AG09319 (cell line): ENCODE measurements at regions not wholly inside any gene's neighbourhood (a gene's known extent, or its start where the extent isn't known, plus 50 kb on each side); places are given as distances from the start of the nearest gene placed in this dataset.

ENCODE experiments used
- DNase-seq: peaks from one replicate; pipeline ENCODE4 v3.0.0-alpha.2; 2010; ENCODE audit warnings: low read depth; ENCODE audit errors: extremely low read depth
- TF ChIP-seq, protein P1 (sequence below): IDR thresholded peaks from 2 replicates; pipeline ENCODE4 v1.5.1; 2011; ENCODE audit warnings: low read depth, mild to moderate bottlenecking, inconsistent platforms, low read length, moderate library complexity

- DNase-seq, result no peak
- TF ChIP-seq, protein P1, sequence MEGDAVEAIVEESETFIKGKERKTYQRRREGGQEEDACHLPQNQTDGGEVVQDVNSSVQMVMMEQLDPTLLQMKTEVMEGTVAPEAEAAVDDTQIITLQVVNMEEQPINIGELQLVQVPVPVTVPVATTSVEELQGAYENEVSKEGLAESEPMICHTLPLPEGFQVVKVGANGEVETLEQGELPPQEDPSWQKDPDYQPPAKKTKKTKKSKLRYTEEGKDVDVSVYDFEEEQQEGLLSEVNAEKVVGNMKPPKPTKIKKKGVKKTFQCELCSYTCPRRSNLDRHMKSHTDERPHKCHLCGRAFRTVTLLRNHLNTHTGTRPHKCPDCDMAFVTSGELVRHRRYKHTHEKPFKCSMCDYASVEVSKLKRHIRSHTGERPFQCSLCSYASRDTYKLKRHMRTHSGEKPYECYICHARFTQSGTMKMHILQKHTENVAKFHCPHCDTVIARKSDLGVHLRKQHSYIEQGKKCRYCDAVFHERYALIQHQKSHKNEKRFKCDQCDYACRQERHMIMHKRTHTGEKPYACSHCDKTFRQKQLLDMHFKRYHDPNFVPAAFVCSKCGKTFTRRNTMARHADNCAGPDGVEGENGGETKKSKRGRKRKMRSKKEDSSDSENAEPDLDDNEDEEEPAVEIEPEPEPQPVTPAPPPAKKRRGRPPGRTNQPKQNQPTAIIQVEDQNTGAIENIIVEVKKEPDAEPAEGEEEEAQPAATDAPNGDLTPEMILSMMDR, result no peak
These were observed 472.3 kb upstream of the CITED2 start for GRCh38 chr6:139846538-139847456.

GRCh38 chr6:139844907-139845306, 470.5 kb upstream of the CITED2 start:
- TF ChIP-seq, protein P1, result no peak
- no peak for DNase-seq

DNA sequence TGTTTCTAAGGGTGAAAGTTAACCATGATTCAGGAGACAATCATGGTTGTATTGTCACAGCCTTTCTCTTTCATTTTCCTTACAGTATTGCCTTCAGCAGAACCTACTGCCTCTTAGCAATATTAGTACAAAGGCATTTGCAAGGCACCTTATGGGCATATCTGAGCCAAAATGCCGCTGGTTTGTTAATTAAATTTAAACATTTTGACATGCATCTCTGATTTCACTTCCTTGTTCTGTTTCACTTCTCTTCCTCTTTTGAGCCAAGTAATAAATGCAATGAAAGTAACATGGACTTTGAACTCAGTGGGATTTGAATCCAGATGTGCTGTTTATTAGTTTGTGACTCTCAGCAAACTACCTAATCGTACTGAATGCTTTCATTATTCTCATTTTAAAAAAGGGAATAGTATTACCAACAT, 467.4 kb upstream of the CITED2 start:
- DNase-seq, result no peak
- TF ChIP-seq, protein P1, result no peak

GRCh38 chr6:139839506-139840156, 465.2 kb upstream of the CITED2 start:
- no peak for DNase-seq
- TF ChIP-seq, protein P1, result no peak

DNA sequence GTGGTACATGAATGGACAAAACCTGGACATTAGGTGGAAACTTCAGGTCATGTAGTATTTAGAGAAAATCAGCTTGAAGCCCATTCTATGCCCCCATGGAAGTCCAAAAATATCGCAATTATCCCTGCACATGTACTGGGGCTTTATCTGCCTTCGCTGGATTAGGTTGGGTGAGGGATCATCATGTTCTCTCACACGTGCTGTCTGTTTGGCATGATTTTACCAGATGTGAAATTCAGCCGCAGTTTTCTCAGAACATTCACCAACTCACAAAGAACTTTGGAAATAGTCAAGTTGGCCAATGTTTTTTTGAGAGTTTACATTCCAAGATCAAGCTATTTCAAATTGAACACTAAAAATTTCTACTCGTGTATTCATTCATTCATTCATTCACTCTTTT, 459.8 kb upstream of the CITED2 start:
- no peak for DNase-seq
- TF ChIP-seq, protein P1, result no peak

DNA sequence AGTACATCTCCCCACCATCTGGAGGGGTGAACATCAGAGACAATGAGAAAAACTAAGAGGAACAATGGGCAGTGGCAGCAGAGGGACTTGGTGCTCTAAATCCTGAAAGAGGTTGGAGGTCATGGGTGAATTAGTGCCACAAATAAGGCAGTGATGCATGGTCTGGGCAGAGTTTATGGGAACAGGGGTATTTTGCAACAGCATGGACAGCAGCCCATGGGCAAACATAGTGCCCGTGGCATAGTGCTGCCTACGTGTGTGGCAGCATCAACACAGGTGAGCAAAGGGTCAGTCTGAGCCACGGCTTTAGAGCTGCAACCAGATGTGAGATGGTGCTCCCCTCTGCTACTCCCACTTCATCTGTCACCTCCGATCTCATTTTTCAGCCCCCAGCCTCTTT, 459.1 kb upstream of the CITED2 start:
- TF ChIP-seq, protein P1, result no peak
- no peak for DNase-seq
